Jurkat, Clone E6-1 (cell line): ENCODE measurements at regions not wholly inside any gene's neighbourhood (a gene's known extent, or its start where the extent isn't known, plus 50 kb on each side); places are given as distances from the start of the nearest gene placed in this dataset.
"Not testable (repeated sequence)": the region's sequence is repeated elsewhere in the genome, so short reads cannot be mapped to it uniquely, and the experiment has no call there.

Experiments
- DNase-seq: peaks from one replicate; pipeline ENCODE4 v3.0.0-alpha.2; 2011; ENCODE audit warnings: low read depth, low spot score
- H3K4me3 ChIP-seq: 2 replicates; pipeline ENCODE4 v1.5.1; 2011; ENCODE audit warnings: mild to moderate bottlenecking, low read length, control low read depth, moderate library complexity

- no peak for DNase-seq
- H3K4me3 ChIP-seq, result no peak overlapping the region
Observed at GRCh38 chr9:763692-764091, 77.8 kb upstream of the DMRT1 start.

GRCh38 chr9:764105-764524 is 77.4 kb upstream of the DMRT1 start:
- DNase-seq, result peak; percentile 90

GRCh38 chr9:764986-765385 is 76.5 kb upstream of the DMRT1 start:
- no peak for DNase-seq
- H3K4me3 ChIP-seq, result no peak overlapping the region

More at GRCh38 chr9:764105-764524, 77.4 kb upstream of the DMRT1 start:
- no peak overlapping the region for H3K4me3 ChIP-seq

- not testable (repeated sequence) for H3K4me3 ChIP-seq, DNase-seq
Observed at GRCh38 chr9:767061-767561, 74.4 kb upstream of the DMRT1 start.

GRCh38 chr9:776086-776485 is 65.4 kb upstream of the DMRT1 start:
- no peak for DNase-seq
- no peak overlapping the region for H3K4me3 ChIP-seq

- no peak for DNase-seq
Observed at GRCh38 chr9:777978-778377, 63.5 kb upstream of the DMRT1 start.

GRCh38 chr9:784202-784601 is 57.3 kb upstream of the DMRT1 start:
- H3K4me3 ChIP-seq, result no peak overlapping the region
- DNase-seq, result no peak

More at GRCh38 chr9:777978-778377, 63.5 kb upstream of the DMRT1 start:
- H3K4me3 ChIP-seq, result no peak overlapping the region

GRCh38 chr9:784916-785315 is 56.6 kb upstream of the DMRT1 start:
- H3K4me3 ChIP-seq, result no peak overlapping the region
- no peak for DNase-seq

- DNase-seq, result no peak
- H3K4me3 ChIP-seq, result no peak overlapping the region
Observed at GRCh38 chr9:785997-786396, 55.5 kb upstream of the DMRT1 start.

GRCh38 chr9:786405-786804 is 55.1 kb upstream of the DMRT1 start:
- no peak for DNase-seq
- no peak overlapping the region for H3K4me3 ChIP-seq

GRCh38 chr9:788777-789176 is 52.7 kb upstream of the DMRT1 start:
- no peak overlapping the region for H3K4me3 ChIP-seq
- no peak for DNase-seq
